ENCODE measurements at regions not wholly inside any gene's neighbourhood (a gene's known extent, or its start where the extent isn't known, plus 50 kb on each side); places are given as distances from the start of the nearest gene placed in this dataset.

DNA sequence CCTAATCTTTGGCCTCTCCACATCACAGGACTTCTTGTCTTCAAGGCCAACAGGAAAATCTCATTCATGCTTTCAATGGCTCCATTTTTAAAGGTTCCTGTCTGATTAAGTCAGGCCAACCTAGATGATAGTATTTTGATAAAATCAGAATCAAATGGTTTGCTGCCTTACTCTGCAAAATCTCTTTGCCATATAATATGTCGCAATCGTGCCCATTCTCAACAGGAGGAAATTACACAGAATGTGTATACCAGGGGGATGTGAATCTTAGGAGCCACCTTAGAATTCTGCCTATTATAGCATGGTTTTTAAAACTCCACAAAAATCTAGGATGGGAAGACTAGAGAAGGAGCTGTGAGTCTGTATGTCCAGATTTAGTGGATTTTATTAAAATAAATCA lies 612.9 kb upstream of the MAN1A1 start:
- Histone ChIP-seq H3K4me3 (no peak overlapping the region), H3K27ac (no peak overlapping the region)
- TF ChIP-seq, protein P1, sequence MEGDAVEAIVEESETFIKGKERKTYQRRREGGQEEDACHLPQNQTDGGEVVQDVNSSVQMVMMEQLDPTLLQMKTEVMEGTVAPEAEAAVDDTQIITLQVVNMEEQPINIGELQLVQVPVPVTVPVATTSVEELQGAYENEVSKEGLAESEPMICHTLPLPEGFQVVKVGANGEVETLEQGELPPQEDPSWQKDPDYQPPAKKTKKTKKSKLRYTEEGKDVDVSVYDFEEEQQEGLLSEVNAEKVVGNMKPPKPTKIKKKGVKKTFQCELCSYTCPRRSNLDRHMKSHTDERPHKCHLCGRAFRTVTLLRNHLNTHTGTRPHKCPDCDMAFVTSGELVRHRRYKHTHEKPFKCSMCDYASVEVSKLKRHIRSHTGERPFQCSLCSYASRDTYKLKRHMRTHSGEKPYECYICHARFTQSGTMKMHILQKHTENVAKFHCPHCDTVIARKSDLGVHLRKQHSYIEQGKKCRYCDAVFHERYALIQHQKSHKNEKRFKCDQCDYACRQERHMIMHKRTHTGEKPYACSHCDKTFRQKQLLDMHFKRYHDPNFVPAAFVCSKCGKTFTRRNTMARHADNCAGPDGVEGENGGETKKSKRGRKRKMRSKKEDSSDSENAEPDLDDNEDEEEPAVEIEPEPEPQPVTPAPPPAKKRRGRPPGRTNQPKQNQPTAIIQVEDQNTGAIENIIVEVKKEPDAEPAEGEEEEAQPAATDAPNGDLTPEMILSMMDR (IDR thresholded peaks at IDR 0.05): no peak
- no peak for DNase-seq (ENCODE audit: low spot score)

DNA sequence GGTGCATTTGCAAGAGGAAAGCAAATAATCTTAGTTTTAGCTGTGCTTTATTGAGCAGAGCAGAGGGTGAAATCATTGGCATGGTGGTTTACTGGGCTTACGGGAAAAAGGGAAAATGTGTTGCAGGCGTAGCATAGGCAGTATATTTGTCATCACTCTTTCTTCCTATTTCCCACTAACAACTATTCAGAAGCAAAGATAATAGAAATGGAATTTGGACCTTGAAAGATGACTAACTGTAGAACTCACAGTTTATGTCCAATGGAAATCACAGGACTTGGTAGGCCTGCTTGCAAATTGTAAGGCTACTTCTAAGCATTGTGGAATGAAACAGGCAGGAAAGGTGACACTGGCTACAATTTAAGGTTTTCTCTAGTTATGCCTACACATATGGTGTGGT lies 611.9 kb upstream of the MAN1A1 start:
- Histone ChIP-seq H3K27ac (no peak overlapping the region), H3K4me3 (no peak overlapping the region)
- no peak for DNase-seq (ENCODE audit: low spot score)
- TF ChIP-seq, protein P1 (IDR thresholded peaks at IDR 0.05): no peak

DNA sequence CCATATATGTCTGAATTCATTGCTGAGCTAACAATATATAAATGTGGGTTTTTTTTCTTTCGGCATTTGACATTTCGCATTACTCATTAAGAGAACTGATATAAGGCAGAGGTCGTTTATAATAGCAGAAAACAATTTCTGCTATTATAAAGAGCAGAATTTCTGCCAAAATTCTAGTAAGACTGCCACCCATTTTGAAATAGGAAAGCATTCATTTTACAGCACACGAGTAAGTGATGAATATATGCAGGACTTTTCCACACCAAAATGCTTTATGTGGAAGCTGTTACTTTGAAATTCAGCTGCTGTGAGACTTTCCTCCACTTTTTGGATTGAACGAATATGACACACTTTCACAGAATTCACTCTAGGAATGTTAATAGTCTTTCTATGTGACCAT lies 610.9 kb upstream of the MAN1A1 start:
- DNase-seq (ENCODE audit: low spot score): no peak
- Histone ChIP-seq H3K4me3 (no peak overlapping the region), H3K27ac (no peak overlapping the region)
- TF ChIP-seq, protein P1 (IDR thresholded peaks at IDR 0.05): no peak

DNA sequence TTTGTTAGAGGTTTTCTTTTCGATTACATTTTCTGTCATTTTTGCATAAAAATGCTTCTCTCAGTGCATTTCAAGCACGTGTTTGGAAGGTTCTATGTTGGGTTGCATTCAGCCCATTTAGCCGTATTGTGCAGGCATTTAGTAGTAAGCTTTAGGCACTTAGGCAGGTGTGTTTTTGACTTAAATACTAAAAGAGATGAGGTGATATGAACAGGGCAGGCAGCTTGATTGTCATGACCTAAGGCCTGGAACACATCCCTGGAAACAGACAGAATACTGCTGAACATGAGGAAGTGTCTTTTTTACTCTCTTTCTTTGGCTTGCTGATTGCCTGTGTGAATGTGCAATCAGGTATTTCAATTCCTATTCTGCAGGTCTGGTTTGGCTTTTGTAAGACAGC lies 610.5 kb upstream of the MAN1A1 start:
- Histone ChIP-seq H3K4me3 (no peak overlapping the region), H3K27ac (no peak overlapping the region)
- TF ChIP-seq, protein P1 (IDR thresholded peaks at IDR 0.05): no peak
- DNase-seq (ENCODE audit: low spot score): no peak

DNA sequence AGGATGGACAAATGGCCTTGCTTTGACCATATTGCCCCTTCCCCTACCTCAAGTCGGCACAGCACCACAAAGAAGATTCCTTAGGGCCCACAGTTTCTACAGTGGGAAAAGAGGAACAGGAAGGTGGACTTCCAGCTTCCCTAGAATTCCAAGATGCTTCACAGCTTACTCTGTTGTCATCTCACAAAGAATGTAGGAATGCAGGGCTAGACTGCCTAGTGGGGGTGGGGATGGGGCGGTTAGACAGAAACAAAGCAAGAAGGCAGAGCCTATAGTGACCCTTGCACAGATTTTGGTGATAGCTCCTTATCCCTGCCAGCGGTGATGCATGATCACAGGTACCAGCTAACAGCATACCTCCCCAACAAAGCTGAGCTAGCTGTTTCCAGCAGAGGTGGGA lies 607.6 kb upstream of the MAN1A1 start:
- Histone ChIP-seq H3K4me3 (no peak overlapping the region), H3K27ac (no peak overlapping the region)
- TF ChIP-seq, protein P1 (IDR thresholded peaks at IDR 0.05): no peak
- no peak for DNase-seq (ENCODE audit: low spot score)

DNA sequence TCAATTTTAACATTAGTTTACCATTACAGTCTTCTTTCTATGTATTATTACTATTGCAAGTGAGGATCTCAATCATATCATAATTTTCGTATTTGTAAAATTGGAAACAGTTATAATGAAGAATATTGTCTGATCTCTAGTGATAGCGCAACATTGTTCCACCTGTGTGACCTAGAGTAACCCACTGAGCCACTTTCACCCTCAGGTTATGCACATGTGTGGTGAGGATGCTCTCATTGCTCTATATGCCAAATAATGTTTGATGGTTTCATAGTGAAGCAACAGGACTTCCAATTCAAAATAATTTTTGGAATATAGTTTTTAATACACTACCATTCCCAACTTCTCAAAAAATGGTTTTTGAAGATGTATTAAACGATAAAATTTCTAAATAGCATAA lies 603.1 kb upstream of the MAN1A1 start:
- DNase-seq (ENCODE audit: low spot score): no peak
- TF ChIP-seq, protein P1 (IDR thresholded peaks at IDR 0.05): no peak
- H3K4me3 ChIP-seq: no peak overlapping the region
- H3K27ac ChIP-seq: no peak overlapping the region

DNA sequence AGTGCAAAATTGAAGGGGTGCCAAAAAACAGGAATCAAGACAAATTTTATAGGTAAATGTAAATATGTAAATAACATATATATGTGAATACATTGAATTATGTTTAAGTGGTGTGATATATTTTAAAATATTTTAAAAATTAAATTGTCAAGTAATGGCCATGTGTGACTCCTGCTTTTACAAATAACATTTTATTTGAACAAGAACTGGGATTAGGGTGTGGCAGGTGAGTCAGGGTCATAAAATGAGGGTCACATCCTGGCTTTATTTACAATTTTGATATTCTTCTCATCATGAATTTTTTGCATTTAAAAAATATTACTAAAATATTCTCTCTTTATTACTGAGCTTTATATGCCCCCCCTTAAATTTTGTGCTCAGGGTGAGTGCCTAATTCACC lies 601.1 kb upstream of the MAN1A1 start:
- TF ChIP-seq, protein P1 (IDR thresholded peaks at IDR 0.05): no peak
- Histone ChIP-seq H3K4me3 (no peak overlapping the region), H3K27ac (no peak overlapping the region)
- DNase-seq (ENCODE audit: low spot score): no peak
